ENCODE measurements at regions not wholly inside any gene's neighbourhood (a gene's known extent, or its start where the extent isn't known, plus 50 kb on each side); places are given as distances from the start of the nearest gene placed in this dataset.

DNA sequence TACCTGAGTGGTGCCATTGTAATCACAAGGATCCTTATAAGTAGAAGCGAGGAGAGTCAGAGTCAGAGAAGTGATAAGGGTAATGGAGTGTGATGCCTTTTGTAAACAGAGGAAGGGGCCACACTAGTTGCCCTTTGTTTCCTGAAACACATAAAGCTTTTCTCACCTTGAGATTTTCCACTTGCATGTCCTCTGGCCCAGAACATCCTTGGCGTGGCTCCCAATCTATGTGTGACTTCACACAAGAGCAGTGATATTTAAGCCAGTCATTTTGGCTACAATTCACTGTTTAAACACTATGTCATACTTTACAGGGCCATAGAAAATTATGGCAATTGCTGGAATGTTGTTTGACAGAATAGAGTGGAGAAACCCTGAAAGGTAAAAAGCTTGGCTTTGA, 121.2 kb upstream of the BTN3A2 start:
- no peaks in the 10 kb centered on the region for H3K27me3 ChIP-seq (replicated peaks in 1 of 4; ENCODE audit: control extremely low read depth in 1 of 4, control insufficient read depth in 3 of 4, insufficient read depth in 4 of 4, low read length in 3 of 4)
- H3K27me3 Mint-ChIP-seq = no peaks in the 10 kb centered on the region
- no peak overlapping the region for H3K4me3 Mint-ChIP-seq
- H3K4me1 ChIP-seq (ENCODE audit: control insufficient read depth in 2 of 2, insufficient read depth in 2 of 2, low read length in 2 of 2) = peaks cover 3 to 13% of the 10 kb centered on the region in 2 donors
- no peak for DNase-seq
- no peak overlapping the region for H3K27ac ChIP-seq (ENCODE audit: low read length in 2 of 2)
- H3K27ac Mint-ChIP-seq = no peak overlapping the region
- H3K4me1 Mint-ChIP-seq = peaks cover 20% of the 10 kb centered on the region
- no peak overlapping the region for H3K4me3 ChIP-seq (ENCODE audit: control extremely low read depth in 1 of 5, extremely low read depth in 1 of 5, insufficient read depth in 1 of 5, low read depth in 2 of 5, low read length in 4 of 5)
- intact Hi-C loops (cut with micrococcal nuclease) = no loop called here
- 60% methylated on average over 1 of the region's 2 CpGs for WGBS (ENCODE audit: insufficient coverage)
- CTCF ChIA-PET = interaction anchor here (1.0 to 1.3 kb wide), 2 partner anchors 27 to 60 kb away, joined by 3 read pairs; a partner anchor contains a TSS
- H3K9me3 ChIP-seq (ENCODE audit: control extremely low read depth in 1 of 3, control insufficient read depth in 2 of 3, insufficient read depth in 1 of 3, low read length in 2 of 3) = peaks cover 0 to 23% (median 1%) of the 10 kb centered on the region in 3 donors
- no peaks in the 10 kb centered on the region for H3K36me3 ChIP-seq (replicated peaks in 1 of 2; ENCODE audit: control extremely low read depth in 1 of 2, control insufficient read depth in 1 of 2, extremely low read depth in 1 of 2, insufficient read depth in 2 of 2, low read length in 1 of 2)
- no peaks in the 10 kb centered on the region for H3K79me2 ChIP-seq (ENCODE audit: control insufficient read depth, insufficient read depth, low read length)
- no peak for ATAC-seq (ENCODE audit: low read depth)
- TF ChIP-seq, protein P1, sequence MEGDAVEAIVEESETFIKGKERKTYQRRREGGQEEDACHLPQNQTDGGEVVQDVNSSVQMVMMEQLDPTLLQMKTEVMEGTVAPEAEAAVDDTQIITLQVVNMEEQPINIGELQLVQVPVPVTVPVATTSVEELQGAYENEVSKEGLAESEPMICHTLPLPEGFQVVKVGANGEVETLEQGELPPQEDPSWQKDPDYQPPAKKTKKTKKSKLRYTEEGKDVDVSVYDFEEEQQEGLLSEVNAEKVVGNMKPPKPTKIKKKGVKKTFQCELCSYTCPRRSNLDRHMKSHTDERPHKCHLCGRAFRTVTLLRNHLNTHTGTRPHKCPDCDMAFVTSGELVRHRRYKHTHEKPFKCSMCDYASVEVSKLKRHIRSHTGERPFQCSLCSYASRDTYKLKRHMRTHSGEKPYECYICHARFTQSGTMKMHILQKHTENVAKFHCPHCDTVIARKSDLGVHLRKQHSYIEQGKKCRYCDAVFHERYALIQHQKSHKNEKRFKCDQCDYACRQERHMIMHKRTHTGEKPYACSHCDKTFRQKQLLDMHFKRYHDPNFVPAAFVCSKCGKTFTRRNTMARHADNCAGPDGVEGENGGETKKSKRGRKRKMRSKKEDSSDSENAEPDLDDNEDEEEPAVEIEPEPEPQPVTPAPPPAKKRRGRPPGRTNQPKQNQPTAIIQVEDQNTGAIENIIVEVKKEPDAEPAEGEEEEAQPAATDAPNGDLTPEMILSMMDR (IDR thresholded peaks at IDR 0.05) = no peak
- TF ChIP-seq EZH2 (IDR thresholded peaks at IDR 0.05; ENCODE audit: borderline replicate concordance, insufficient read depth, low read depth, low read length, poor library complexity, severe bottlenecking) = no peak
- no peak overlapping the region for H3K4me2 ChIP-seq (replicated peaks; ENCODE audit: low read depth, low read length, poor library complexity, severe bottlenecking)
- no peaks in the 10 kb centered on the region for H4K20me1 ChIP-seq (ENCODE audit: control insufficient read depth, insufficient read depth, low read length, poor library complexity, severe bottlenecking)
- H2AFZ ChIP-seq (ENCODE audit: insufficient read depth, low read depth, low read length, poor library complexity, severe bottlenecking) = no peak overlapping the region
- H3K9me3 Mint-ChIP-seq (ENCODE audit: insufficient read depth) = peaks cover 2% of the 10 kb centered on the region
- POLR2A ChIA-PET = interaction anchor here (0.6 to 1.8 kb wide), 2 partner anchors 10 to 26 kb away, joined by 3 read pairs; no protein-coding TSS in a partner anchor
- no peak overlapping the region for H3K9ac ChIP-seq (ENCODE audit: low read length)

DNA sequence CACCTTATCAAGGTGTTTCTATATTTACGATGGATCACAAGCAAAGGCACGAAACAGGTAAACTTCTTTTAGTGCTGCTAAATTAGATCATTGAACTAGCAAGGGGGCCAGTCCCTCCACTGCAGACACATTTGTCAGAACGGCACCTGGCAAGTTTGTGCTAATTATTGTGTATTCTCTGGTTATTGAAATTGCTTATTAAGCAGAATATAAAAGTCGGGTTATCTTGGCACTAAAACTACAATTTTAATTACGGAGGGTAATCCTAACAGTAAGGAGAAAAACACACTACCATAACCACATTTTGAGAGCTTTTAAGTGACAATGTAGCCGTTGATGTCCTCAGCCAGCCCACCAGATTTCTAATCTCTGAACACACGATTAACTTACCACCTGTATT, 118.9 kb upstream of the BTN3A2 start:
- no peaks in the 10 kb centered on the region for H3K36me3 ChIP-seq (replicated peaks in 1 of 2; ENCODE audit: control extremely low read depth in 1 of 2, control insufficient read depth in 1 of 2, extremely low read depth in 1 of 2, insufficient read depth in 2 of 2, low read length in 1 of 2)
- H3K4me2 ChIP-seq (replicated peaks; ENCODE audit: low read depth, low read length, poor library complexity, severe bottlenecking) = no peak overlapping the region
- DNase-seq (no peak), ATAC-seq (ENCODE audit: low read depth) (no peak)
- H3K4me1 ChIP-seq (ENCODE audit: control insufficient read depth in 2 of 2, insufficient read depth in 2 of 2, low read length in 2 of 2) = peaks cover 6 to 14% of the 10 kb centered on the region in 2 donors
- H3K9me3 ChIP-seq (ENCODE audit: control extremely low read depth in 1 of 3, control insufficient read depth in 2 of 3, insufficient read depth in 1 of 3, low read length in 2 of 3) = peaks cover 0 to 14% (median 0%) of the 10 kb centered on the region in 3 donors
- no peak overlapping the region for H3K4me3 ChIP-seq (ENCODE audit: control extremely low read depth in 1 of 5, extremely low read depth in 1 of 5, insufficient read depth in 1 of 5, low read depth in 2 of 5, low read length in 4 of 5)
- WGBS (ENCODE audit: insufficient coverage) = 100% methylated on average over 3 of the region's 7 CpGs
- Mint-ChIP-seq H3K27ac (no peak overlapping the region), H3K27me3 (no peaks in the 10 kb centered on the region), H3K4me3 (no peak overlapping the region), H3K4me1 (peaks cover 20% of the 10 kb centered on the region), H3K9me3 (ENCODE audit: insufficient read depth) (peaks cover 2% of the 10 kb centered on the region)
- H3K27ac ChIP-seq (ENCODE audit: low read length in 2 of 2) = no peak overlapping the region
- H3K79me2 ChIP-seq (ENCODE audit: control insufficient read depth, insufficient read depth, low read length) = no peaks in the 10 kb centered on the region
- H2AFZ ChIP-seq (ENCODE audit: insufficient read depth, low read depth, low read length, poor library complexity, severe bottlenecking) = no peak overlapping the region
- TF ChIP-seq, protein P1 (IDR thresholded peaks at IDR 0.05) = no peak
- no peak for TF ChIP-seq EZH2 (IDR thresholded peaks at IDR 0.05; ENCODE audit: borderline replicate concordance, insufficient read depth, low read depth, low read length, poor library complexity, severe bottlenecking)
- intact Hi-C loops (cut with micrococcal nuclease) = no loop called here
- no peak overlapping the region for H3K9ac ChIP-seq (ENCODE audit: low read length)
- POLR2A ChIA-PET = no interaction called here
- no peaks in the 10 kb centered on the region for H4K20me1 ChIP-seq (ENCODE audit: control insufficient read depth, insufficient read depth, low read length, poor library complexity, severe bottlenecking)
- CTCF ChIA-PET = no interaction called here
- no peaks in the 10 kb centered on the region for H3K27me3 ChIP-seq (replicated peaks in 1 of 4; ENCODE audit: control extremely low read depth in 1 of 4, control insufficient read depth in 3 of 4, insufficient read depth in 4 of 4, low read length in 3 of 4)

Data from B cell (primary cell).